GM12878 (cell line): ENCODE measurements at regions not wholly inside any gene's neighbourhood (a gene's known extent, or its start where the extent isn't known, plus 50 kb on each side); places are given as distances from the start of the nearest gene placed in this dataset.

Source experiments
- ATAC-seq: fragments of 200-7000 bp; cut with Tn5 transposase; 3 replicates; pipeline ENCODE4 v1.9.1; 2020; ENCODE audit warnings: mild to moderate bottlenecking, moderate library complexity
- BruUV-seq: library from RNA; stranded (reverse); fragments of 400-500 nt; replicated peaks from 2 replicates; lab custom pipeline; 2021; lab: Mats Ljungman, UMichigan
- CTCF ChIA-PET: fragments of 300-600 bp; sonication (Branson Sonifier 250); formaldehyde crosslinking; extraction: SDS; loops from one replicate; lab custom pipeline; 2021; ENCODE audit warnings: inconsistent platforms; lab: Yijun Ruan, JAX
- POLR2A ChIA-PET: fragments of 350-600 bp; formaldehyde crosslinking; extraction: SDS; loops from one replicate; lab custom pipeline; 2021; ENCODE audit warnings: inconsistent platforms; lab: Charles Lee
- RAD21 ChIA-PET: fragments of 300-600 bp; sonication (Branson Sonifier 250); formaldehyde crosslinking; loops from one replicate; lab custom pipeline; 2023; ENCODE audit warnings: antibody characterized with exemption; ENCODE audit not compliant: unreplicated experiment; lab: Charles Lee
- SMC1A ChIA-PET: fragments of 300-600 bp; sonication (Branson Sonifier 250); formaldehyde crosslinking; loops from one replicate; lab custom pipeline; 2023; ENCODE audit not compliant: unreplicated experiment, uncharacterized antibody; lab: Charles Lee
- DNase-seq: peaks from one replicate; pipeline ENCODE4 v3.0.0-alpha.2; 2011; ENCODE audit warnings: low read depth, low spot score
- FAIRE-seq: peaks from 3 replicates; lab custom pipeline; 2011; peaks lifted over from hg19 to GRCh38; lab: Jason Lieb, UNC
- H2AFZ ChIP-seq: 2 replicates; pipeline ENCODE4 v1.6.0; 2011; ENCODE audit warnings: low read depth, low read length, control low read depth; ENCODE audit not compliant: control insufficient read depth
- H3K27ac ChIP-seq: 2 replicates; pipeline ENCODE4 v1.5.1; 2011; ENCODE audit warnings: control low read depth; ENCODE audit not compliant: control insufficient read depth, insufficient read depth
- H3K27me3 ChIP-seq, 2 experiments: replicated peaks in 1 of 2; 2 replicates each; pipeline versions ENCODE4 v1.6.0 to v1.6.1; 2011; ENCODE audit warnings: low read length in 1 of 2; ENCODE audit not compliant: control insufficient read depth in 2 of 2, insufficient read depth in 2 of 2
- H3K36me3 ChIP-seq, 2 experiments: 2 replicates each; pipeline ENCODE4 v1.5.1; 2011; ENCODE audit warnings: low read length in 1 of 2; ENCODE audit not compliant: control insufficient read depth in 2 of 2, insufficient read depth in 2 of 2
- H3K4me1 ChIP-seq: 2 replicates; pipeline ENCODE4 v1.6.1; 2011; ENCODE audit warnings: mild to moderate bottlenecking, low read length, moderate library complexity, mixed read lengths; ENCODE audit not compliant: control insufficient read depth, insufficient read depth
- H3K4me2 ChIP-seq: 2 replicates; pipeline ENCODE4 v1.6.0; 2011; ENCODE audit warnings: control low read depth; ENCODE audit not compliant: control insufficient read depth, insufficient read depth
- H3K4me3 ChIP-seq: fragments of 200-600 bp; sonication (generic); 2 replicates; pipeline ENCODE4 v1.5.1; 2016
- H3K79me2 ChIP-seq: 2 replicates; pipeline ENCODE4 v1.6.0; 2011; ENCODE audit warnings: low read length; ENCODE audit not compliant: control insufficient read depth, insufficient read depth
- H3K9ac ChIP-seq: 2 replicates; pipeline ENCODE4 v1.8.0; 2011; ENCODE audit warnings: low read length, control low read depth, mixed read lengths; ENCODE audit not compliant: control insufficient read depth, insufficient read depth
- H3K9me3 ChIP-seq: replicated peaks from 3 replicates; pipeline ENCODE4 v1.5.1; 2011; ENCODE audit warnings: mild to moderate bottlenecking, low read length; ENCODE audit not compliant: control insufficient read depth, insufficient read depth
- H4K20me1 ChIP-seq: 2 replicates; pipeline ENCODE4 v1.6.0; 2011; ENCODE audit not compliant: control insufficient read depth, insufficient read depth
- ATF3 ChIP-seq: IDR thresholded peaks from 2 replicates; pipeline ENCODE4 v1.6.1; 2011; ENCODE audit warnings: low read depth, mild to moderate bottlenecking, low read length, moderate library complexity, borderline replicate concordance; ENCODE audit errors: extremely low read depth
- BCLAF1 ChIP-seq: fragments of 450-650 bp; IDR thresholded peaks from 2 replicates; pipeline ENCODE4 v1.6.1; 2017; ENCODE audit warnings: antibody characterized with exemption, mild to moderate bottlenecking, moderate library complexity
- EGR1 ChIP-seq, 2 experiments: IDR thresholded peaks; 1 replicate in 1 of 2; 2 replicates in 1 of 2; pipeline ENCODE4 v1.6.1; 2011 to 2012; ENCODE audit warnings: low read depth in 2 of 2, low read length in 2 of 2, borderline replicate concordance in 1 of 2, mild to moderate bottlenecking in 1 of 2, moderate library complexity in 1 of 2
- LARP7 ChIP-seq: fragments of 450-650 bp; IDR thresholded peaks from 2 replicates; pipeline ENCODE4 v1.6.1; 2017; ENCODE audit warnings: mild to moderate bottlenecking
- MEF2B ChIP-seq: fragments of 450-650 bp; IDR thresholded peaks from 2 replicates; pipeline ENCODE4 v1.6.1; 2018; ENCODE audit warnings: mild to moderate bottlenecking, moderate library complexity; ENCODE audit not compliant: partially characterized antibody, poor library complexity, severe bottlenecking
- RELA ChIP-seq: fragments of 450-650 bp; IDR thresholded peaks from 2 replicates; pipeline ENCODE4 v1.8.0; 2014; ENCODE audit warnings: borderline replicate concordance; ENCODE audit not compliant: partially characterized antibody
- ZZZ3 ChIP-seq: IDR thresholded peaks from 2 replicates; pipeline ENCODE4 v1.6.1; 2011; ENCODE audit warnings: low read depth; ENCODE audit not compliant: control insufficient read depth, insufficient read length
- WGBS: methylation state at CpG from one replicate; pipeline ENCODE4 v1.1.6; 2016; ENCODE audit warnings: low lambda C conversion rate; ENCODE audit not compliant: insufficient replicate concordance, insufficient coverage; ENCODE audit errors: missing lambda C conversion rate; 5-methylcytosine and 5-hydroxymethylcytosine counted together
- in situ Hi-C: fragments of 300-500 bp; cut with MboI; formaldehyde crosslinking; loops from 9 replicates; pipeline ENCODE4 v1.14.3; 2018; ENCODE audit warnings: mixed read lengths
- intact Hi-C: fragments of 100-400 bp; cut with micrococcal nuclease; formaldehyde crosslinking; loops from one replicate; pipeline ENCODE4 v1.14.2; 2022; ENCODE audit not compliant: unreplicated experiment
- TF ChIP-seq, protein P1 (sequence below): fragments of 450-650 bp; IDR thresholded peaks from 2 replicates; pipeline ENCODE4 v1.6.1; 2018; ENCODE audit warnings: mild to moderate bottlenecking, low read depth, moderate library complexity; ENCODE audit not compliant: partially characterized antibody

GRCh38 chr7:153021542-153021941 is 262.0 kb downstream of the ACTR3B start:
- no peak for FAIRE-seq
- Histone ChIP-seq H2AFZ (no peak overlapping the region), H3K36me3 (no peaks in the 10 kb centered on the region)
- in situ Hi-C loops, result no loop called here
- no peak for TF ChIP-seq BCLAF1
- no peak for TF ChIP-seq LARP7
- no peak for TF ChIP-seq MEF2B
- no peak for TF ChIP-seq EGR1 (IDR thresholded peaks at IDR 0.05; ENCODE audit: borderline replicate concordance in 1 of 2, low read depth in 2 of 2, low read length in 2 of 2)
- TF ChIP-seq, protein P1, sequence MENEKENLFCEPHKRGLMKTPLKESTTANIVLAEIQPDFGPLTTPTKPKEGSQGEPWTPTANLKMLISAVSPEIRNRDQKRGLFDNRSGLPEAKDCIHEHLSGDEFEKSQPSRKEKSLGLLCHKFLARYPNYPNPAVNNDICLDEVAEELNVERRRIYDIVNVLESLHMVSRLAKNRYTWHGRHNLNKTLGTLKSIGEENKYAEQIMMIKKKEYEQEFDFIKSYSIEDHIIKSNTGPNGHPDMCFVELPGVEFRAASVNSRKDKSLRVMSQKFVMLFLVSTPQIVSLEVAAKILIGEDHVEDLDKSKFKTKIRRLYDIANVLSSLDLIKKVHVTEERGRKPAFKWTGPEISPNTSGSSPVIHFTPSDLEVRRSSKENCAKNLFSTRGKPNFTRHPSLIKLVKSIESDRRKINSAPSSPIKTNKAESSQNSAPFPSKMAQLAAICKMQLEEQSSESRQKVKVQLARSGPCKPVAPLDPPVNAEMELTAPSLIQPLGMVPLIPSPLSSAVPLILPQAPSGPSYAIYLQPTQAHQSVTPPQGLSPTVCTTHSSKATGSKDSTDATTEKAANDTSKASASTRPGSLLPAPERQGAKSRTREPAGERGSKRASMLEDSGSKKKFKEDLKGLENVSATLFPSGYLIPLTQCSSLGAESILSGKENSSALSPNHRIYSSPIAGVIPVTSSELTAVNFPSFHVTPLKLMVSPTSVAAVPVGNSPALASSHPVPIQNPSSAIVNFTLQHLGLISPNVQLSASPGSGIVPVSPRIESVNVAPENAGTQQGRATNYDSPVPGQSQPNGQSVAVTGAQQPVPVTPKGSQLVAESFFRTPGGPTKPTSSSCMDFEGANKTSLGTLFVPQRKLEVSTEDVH, result no peak
- no peak for TF ChIP-seq ATF3
- TF ChIP-seq RELA, result no peak
- no peak for TF ChIP-seq ZZZ3
- TF ChIP-seq, all 136 proteins: peak for 0
- DNase-seq, result no peak
- no peak overlapping the region for H3K9ac ChIP-seq
- no peak overlapping the region for H3K4me3 ChIP-seq
- WGBS, result 4% methylated on average over 6 of the region's 6 CpGs
- H3K79me2 ChIP-seq, result no peaks in the 10 kb centered on the region
- no peak for ATAC-seq
- BruUV-seq, result no TSS peak
- H3K27ac ChIP-seq, result no peak overlapping the region
- H3K9me3 ChIP-seq, result no peaks in the 10 kb centered on the region
- ChIA-PET CTCF (no interaction called here), SMC1A (no interaction called here), POLR2A (no interaction called here), RAD21 (no interaction called here)
- H3K4me1 ChIP-seq, result no peaks in the 10 kb centered on the region
- intact Hi-C loops, result no loop called here
- H3K27me3 ChIP-seq, result no peaks in the 10 kb centered on the region
- no peaks in the 10 kb centered on the region for H4K20me1 ChIP-seq
- H3K4me2 ChIP-seq, result no peak overlapping the region
